K562 (cell line): ENCODE measurements at regions not wholly inside any gene's neighbourhood (a gene's known extent, or its start where the extent isn't known, plus 50 kb on each side); places are given as distances from the start of the nearest gene placed in this dataset.

ENCODE experiments used
- RHOXF2B ChIP-seq: fragments of 250-450 bp; sonication (Bioruptor Pico); conservative IDR thresholded peaks from 2 replicates; pipeline ENCODE4 v1.5.1; 2021
- SMARCE1 ChIP-seq: fragments of 450-650 bp; IDR thresholded peaks from 2 replicates; pipeline ENCODE4 v1.7.1; 2016; ENCODE audit warnings: mild to moderate bottlenecking
- ZNF408 ChIP-seq: fragments of 250-450 bp; sonication (Bioruptor Pico); IDR thresholded peaks from 2 replicates; pipeline ENCODE4 v1.4.0; 2020; ENCODE audit warnings: low read depth, mild to moderate bottlenecking, moderate library complexity
- TF ChIP-seq, protein P1 (sequence below): sonication (generic); formaldehyde crosslinking; IDR thresholded peaks from 2 replicates; pipeline ENCODE4 v1.9.0; 2022; ENCODE audit warnings: mild to moderate bottlenecking, missing genetic modification reagents
- TF ChIP-seq, protein P2 (sequence below): sonication (generic); formaldehyde crosslinking; IDR thresholded peaks from 2 replicates; pipeline ENCODE4 v1.8.1; 2023; ENCODE audit warnings: mild to moderate bottlenecking, missing genetic modification reagents, moderate library complexity

DNA sequence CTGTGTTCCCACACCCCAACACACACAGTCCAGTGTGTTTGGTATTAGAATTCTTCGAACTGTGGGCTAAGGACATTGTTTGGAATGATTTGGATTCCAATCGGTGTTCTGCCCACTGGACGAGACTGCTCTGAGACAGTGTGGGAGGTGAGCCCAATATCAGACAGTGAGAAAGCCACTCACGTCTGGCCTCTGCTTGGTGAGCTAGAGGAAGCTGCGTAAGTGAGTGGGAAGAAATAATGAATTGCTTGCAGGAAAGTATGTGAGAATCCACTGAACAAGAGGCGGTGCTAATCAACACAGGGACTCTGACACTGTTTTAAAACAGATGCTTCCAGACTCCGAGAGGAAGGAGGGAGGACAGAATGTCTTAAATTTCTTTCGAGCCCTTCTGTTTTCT, 675.0 kb upstream of the ANKRD30A start:
- TF ChIP-seq ZNF408 (CRISPR knock-in tag), result no peak
- TF ChIP-seq, protein P1, sequence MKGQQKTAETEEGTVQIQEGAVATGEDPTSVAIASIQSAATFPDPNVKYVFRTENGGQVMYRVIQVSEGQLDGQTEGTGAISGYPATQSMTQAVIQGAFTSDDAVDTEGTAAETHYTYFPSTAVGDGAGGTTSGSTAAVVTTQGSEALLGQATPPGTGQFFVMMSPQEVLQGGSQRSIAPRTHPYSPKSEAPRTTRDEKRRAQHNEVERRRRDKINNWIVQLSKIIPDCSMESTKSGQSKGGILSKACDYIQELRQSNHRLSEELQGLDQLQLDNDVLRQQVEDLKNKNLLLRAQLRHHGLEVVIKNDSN (CRISPR knock-in tag), result no peak
- TF ChIP-seq, protein P2, sequence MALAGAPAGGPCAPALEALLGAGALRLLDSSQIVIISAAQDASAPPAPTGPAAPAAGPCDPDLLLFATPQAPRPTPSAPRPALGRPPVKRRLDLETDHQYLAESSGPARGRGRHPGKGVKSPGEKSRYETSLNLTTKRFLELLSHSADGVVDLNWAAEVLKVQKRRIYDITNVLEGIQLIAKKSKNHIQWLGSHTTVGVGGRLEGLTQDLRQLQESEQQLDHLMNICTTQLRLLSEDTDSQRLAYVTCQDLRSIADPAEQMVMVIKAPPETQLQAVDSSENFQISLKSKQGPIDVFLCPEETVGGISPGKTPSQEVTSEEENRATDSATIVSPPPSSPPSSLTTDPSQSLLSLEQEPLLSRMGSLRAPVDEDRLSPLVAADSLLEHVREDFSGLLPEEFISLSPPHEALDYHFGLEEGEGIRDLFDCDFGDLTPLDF (CRISPR knock-in tag), result no peak
- no peak for TF ChIP-seq SMARCE1
- TF ChIP-seq RHOXF2B (CRISPR knock-in tag), result no peak
